T-helper 22 cell (primary cell): ENCODE measurements at regions not wholly inside any gene's neighbourhood (a gene's known extent, or its start where the extent isn't known, plus 50 kb on each side); places are given as distances from the start of the nearest gene placed in this dataset.

Source experiments
- DNase-seq: peaks from one replicate; pipeline ENCODE4 v3.0.0-alpha.2; 2020; ENCODE audit warnings: low read depth

- no peak for DNase-seq
Measured at GRCh38 chr1:36675931-36676562, 193.3 kb upstream of the CSF3R start.

GRCh38 chr1:36675106-36675505, 192.4 kb upstream of the CSF3R start:
- no peak for DNase-seq

GRCh38 chr1:36673202-36673601, 190.5 kb upstream of the CSF3R start:
- DNase-seq, result no peak

GRCh38 chr1:36669262-36669661, 186.5 kb upstream of the CSF3R start:
- no peak for DNase-seq

- DNase-seq, result no peak
Measured at GRCh38 chr1:36667836-36668235, 185.1 kb upstream of the CSF3R start.

- no peak for DNase-seq
Measured at GRCh38 chr1:36667256-36667655, 184.5 kb upstream of the CSF3R start.

GRCh38 chr1:36665478-36666080, 182.9 kb upstream of the CSF3R start:
- no peak for DNase-seq

- DNase-seq, result no peak
Measured at GRCh38 chr1:36664571-36665287, 182.0 kb upstream of the CSF3R start.

GRCh38 chr1:36663772-36664430, 181.2 kb upstream of the CSF3R start:
- no peak for DNase-seq

GRCh38 chr1:36658838-36659237, 176.1 kb upstream of the CSF3R start:
- no peak for DNase-seq

- DNase-seq, result no peak
Measured at GRCh38 chr1:36657826-36658225, 175.1 kb upstream of the CSF3R start.

- DNase-seq, result no peak
Measured at GRCh38 chr1:36656838-36657237, 174.1 kb upstream of the CSF3R start.

- DNase-seq, result no peak
Measured at GRCh38 chr1:36656271-36656670, 173.6 kb upstream of the CSF3R start.

GRCh38 chr1:36654586-36654985, 171.9 kb upstream of the CSF3R start:
- no peak for DNase-seq

GRCh38 chr1:36653850-36654249, 171.1 kb upstream of the CSF3R start:
- no peak for DNase-seq

- no peak for DNase-seq
Measured at GRCh38 chr1:36652586-36652985, 169.9 kb upstream of the CSF3R start.

GRCh38 chr1:36652011-36652410, 169.3 kb upstream of the CSF3R start:
- no peak for DNase-seq

GRCh38 chr1:36651176-36651910, 168.6 kb upstream of the CSF3R start:
- DNase-seq, result no peak

GRCh38 chr1:36650200-36651065, 167.7 kb upstream of the CSF3R start:
- no peak for DNase-seq

GRCh38 chr1:36645867-36646266, 163.2 kb upstream of the CSF3R start:
- no peak for DNase-seq

GRCh38 chr1:36644556-36644955, 161.8 kb upstream of the CSF3R start:
- DNase-seq, result no peak
